Heart left ventricle (tissue), 13 donors: ENCODE measurements at regions not wholly inside any gene's neighbourhood (a gene's known extent, or its start where the extent isn't known, plus 50 kb on each side); places are given as distances from the start of the nearest gene placed in this dataset.

Experiments
- CTCF ChIP-seq, 12 donors: fragments of 200-600 bp; sonication (generic) in 4 of 12; IDR thresholded peaks; one replicate each; pipeline versions ENCODE4 v1.5.0 to v1.8.0; 2018 to 2022; ENCODE audit warnings: antibody characterized with exemption in 12 of 12, mild to moderate bottlenecking in 5 of 12
- POLR2A ChIP-seq, 2 donors: fragments of 450-650 bp; IDR thresholded peaks; one replicate each; pipeline ENCODE4 v1.6.1; 2017; ENCODE audit warnings: antibody characterized with exemption in 2 of 2, mild to moderate bottlenecking in 2 of 2, moderate library complexity in 2 of 2
- donor health status: ischemic (EF 13 %, LVEDD 7.1; RV severe dilation, severe dysfunction).
- donor health status: DM: no; HTN: yes; CAD: no.
- donor health status: DM: no; HTN: no; CAD: no.
- donor health status: ischemic (EF 25% LVEDD 6.9; RV normal size, moderate dysfunction).
- donor health status: ischemic (EF 25% LVEDD 5.7; RV mildly dilated, moderate dysfunction).
- donor health status: ischemic (EF 35%, LVEDD 5.7; RV mildly dilated, moderate dysfunction).
- donor health status: nonischemic (EF 11% LVEDD 7.7; RV severe dilation, severe dysfunction).
- donor health status: DM: yes; HTN: yes; CAD: no.
- donor health status: PGD.
- donor health status: ischemic (EF 29% LVEDD 5.4; RV normal size, mild dysfunction).
- donor health status: nonischemic (EF 23%, LVEDD 6.1; RV moderate dilation, normal function).

DNA sequence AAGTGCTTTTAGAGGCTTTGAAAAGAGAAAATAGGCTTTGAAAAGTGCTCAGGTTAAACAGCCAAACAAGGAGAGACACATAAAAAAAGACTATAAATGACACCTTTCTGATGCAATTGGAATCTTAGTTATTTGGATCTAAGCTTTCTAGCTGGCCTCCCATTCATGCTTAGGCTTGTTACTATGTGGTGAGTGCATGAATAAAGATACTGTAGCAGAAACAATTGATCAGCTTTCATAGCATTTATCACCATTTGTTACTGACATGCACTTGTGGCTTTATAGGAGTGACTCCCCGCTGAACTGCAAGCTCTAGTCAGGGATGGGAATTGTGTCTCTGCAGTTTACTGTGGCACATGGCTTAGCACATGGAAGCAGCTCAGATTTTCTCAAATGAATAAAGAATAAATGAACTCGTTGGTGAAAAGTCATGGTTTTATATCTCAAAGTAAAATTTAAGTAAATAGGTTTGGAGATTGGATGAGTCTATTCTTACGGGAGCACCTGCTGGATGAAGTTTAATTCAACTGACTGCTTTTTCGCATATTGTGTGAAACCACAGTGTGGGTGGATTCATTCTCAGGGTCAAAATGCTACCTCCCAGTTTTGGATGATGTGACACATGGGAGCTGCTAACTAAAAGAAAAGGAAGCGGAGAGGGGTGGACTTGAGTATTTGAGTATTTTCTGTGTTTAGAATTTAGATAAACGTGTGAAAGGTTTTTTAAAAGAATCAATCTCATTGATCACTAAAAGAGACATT lies 91.1 kb upstream of the NOL4 start:
- TF ChIP-seq CTCF (IDR thresholded peaks at IDR 0.05) = no peak
- TF ChIP-seq POLR2A (IDR thresholded peaks at IDR 0.05) = no peak
